ENCODE measurements at regions not wholly inside any gene's neighbourhood (a gene's known extent, or its start where the extent isn't known, plus 50 kb on each side); places are given as distances from the start of the nearest gene placed in this dataset.

- no peak for TF ChIP-seq POLR2A (IDR thresholded peaks at IDR 0.05; ENCODE audit: low read length)
- no peak for TF ChIP-seq GATA1 (IDR thresholded peaks at IDR 0.05; ENCODE audit: low read depth, low read length)
These were observed 221.7 kb downstream of the ATP23 start for GRCh38 chr12:58163021-58163420.

All from erythroblast (primary cell).